LNCAP (cell line): ENCODE measurements at regions not wholly inside any gene's neighbourhood (a gene's known extent, or its start where the extent isn't known, plus 50 kb on each side); places are given as distances from the start of the nearest gene placed in this dataset.

ENCODE experiments used
- CTCF ChIP-seq: fragments of 450-650 bp; IDR thresholded peaks from 2 replicates; pipeline ENCODE4 v1.5.1; 2017; ENCODE audit warnings: mild to moderate bottlenecking

GRCh38 chr13:52975969-52976368 is 52.6 kb upstream of the OLFM4 start:
- no peak for TF ChIP-seq CTCF

GRCh38 chr13:52975161-52975560 is 53.5 kb upstream of the OLFM4 start:
- TF ChIP-seq CTCF = no peak

- no peak for TF ChIP-seq CTCF
Measured at GRCh38 chr13:52974711-52975110, 53.9 kb upstream of the OLFM4 start.

GRCh38 chr13:52969373-52969772 is 59.2 kb upstream of the OLFM4 start:
- no peak for TF ChIP-seq CTCF

- TF ChIP-seq CTCF = peak; percentile 96
Measured at GRCh38 chr13:52968074-52968700, 60.4 kb upstream of the OLFM4 start.

GRCh38 chr13:52961987-52962386 is 66.6 kb upstream of the OLFM4 start:
- TF ChIP-seq CTCF = no peak

- no peak for TF ChIP-seq CTCF
Measured at GRCh38 chr13:52961256-52961910, 67.2 kb upstream of the OLFM4 start.
